Osteocyte (in vitro differentiated cells): ENCODE measurements at regions not wholly inside any gene's neighbourhood (a gene's known extent, or its start where the extent isn't known, plus 50 kb on each side); places are given as distances from the start of the nearest gene placed in this dataset.
"Not testable (repeated sequence)": the region's sequence is repeated elsewhere in the genome, so short reads cannot be mapped to it uniquely, and the experiment has no call there.

Source experiments
- DNase-seq: peaks from one replicate; pipeline ENCODE4 v3.0.0; 2021; ENCODE audit warnings: mixed read lengths; ENCODE audit not compliant: unreplicated experiment; ENCODE audit errors: extremely low spot score
- H3K27ac Mint-ChIP-seq: one replicate; pipeline ENCODE4 v1.8.0; 2021; ENCODE audit warnings: mild to moderate bottlenecking, mixed read lengths; ENCODE audit not compliant: unreplicated experiment
- H3K27me3 Mint-ChIP-seq: one replicate; pipeline ENCODE4 v1.8.0; 2021; ENCODE audit warnings: mixed read lengths; ENCODE audit not compliant: unreplicated experiment
- H3K36me3 Mint-ChIP-seq: one replicate; pipeline ENCODE4 v1.8.0; 2021; ENCODE audit warnings: mixed read lengths; ENCODE audit not compliant: unreplicated experiment
- H3K4me1 Mint-ChIP-seq: one replicate; pipeline ENCODE4 v1.8.0; 2021; ENCODE audit warnings: mixed read lengths; ENCODE audit not compliant: unreplicated experiment
- H3K4me3 Mint-ChIP-seq: one replicate; pipeline ENCODE4 v1.8.0; 2021; ENCODE audit warnings: mild to moderate bottlenecking, moderate library complexity, mixed read lengths; ENCODE audit not compliant: unreplicated experiment
- H3K9me3 Mint-ChIP-seq: one replicate; pipeline ENCODE4 v1.8.0; 2021; ENCODE audit warnings: mixed read lengths; ENCODE audit not compliant: unreplicated experiment
- TF ChIP-seq, protein P1 (sequence below): fragments of 200-600 bp; sonication (generic); IDR thresholded peaks from 2 replicates; pipeline ENCODE4 v1.5.0; 2021; ENCODE audit warnings: antibody characterized with exemption, mild to moderate bottlenecking, moderate library complexity

DNA sequence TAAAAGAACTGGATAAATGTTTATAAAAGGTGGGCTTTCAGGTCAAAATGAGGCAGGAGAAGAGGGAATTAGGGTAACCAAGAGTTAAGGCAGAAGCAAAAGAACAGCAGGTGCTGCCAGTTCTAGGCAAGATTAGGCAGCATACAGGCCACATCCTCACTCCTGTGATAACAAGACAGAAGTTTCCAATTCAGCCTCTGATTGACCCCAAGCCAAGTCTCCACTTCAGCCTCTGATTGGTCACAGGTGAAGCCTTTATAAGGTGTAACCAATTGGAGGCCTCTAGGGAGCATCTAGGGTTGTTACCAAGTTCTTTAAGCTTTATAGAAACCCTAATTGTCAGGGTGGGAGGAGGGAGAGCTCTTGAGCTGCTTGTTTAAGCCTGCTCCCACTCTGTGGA, 160.8 kb downstream of the MATN1 start:
- no peak for DNase-seq
- Mint-ChIP-seq H3K27me3 (no peaks in the 10 kb centered on the region), H3K36me3 (no peaks in the 10 kb centered on the region), H3K4me3 (no peak overlapping the region), H3K9me3 (peaks cover 15% of the 10 kb centered on the region), H3K4me1 (no peaks in the 10 kb centered on the region), H3K27ac (no peak overlapping the region)
- TF ChIP-seq, protein P1, sequence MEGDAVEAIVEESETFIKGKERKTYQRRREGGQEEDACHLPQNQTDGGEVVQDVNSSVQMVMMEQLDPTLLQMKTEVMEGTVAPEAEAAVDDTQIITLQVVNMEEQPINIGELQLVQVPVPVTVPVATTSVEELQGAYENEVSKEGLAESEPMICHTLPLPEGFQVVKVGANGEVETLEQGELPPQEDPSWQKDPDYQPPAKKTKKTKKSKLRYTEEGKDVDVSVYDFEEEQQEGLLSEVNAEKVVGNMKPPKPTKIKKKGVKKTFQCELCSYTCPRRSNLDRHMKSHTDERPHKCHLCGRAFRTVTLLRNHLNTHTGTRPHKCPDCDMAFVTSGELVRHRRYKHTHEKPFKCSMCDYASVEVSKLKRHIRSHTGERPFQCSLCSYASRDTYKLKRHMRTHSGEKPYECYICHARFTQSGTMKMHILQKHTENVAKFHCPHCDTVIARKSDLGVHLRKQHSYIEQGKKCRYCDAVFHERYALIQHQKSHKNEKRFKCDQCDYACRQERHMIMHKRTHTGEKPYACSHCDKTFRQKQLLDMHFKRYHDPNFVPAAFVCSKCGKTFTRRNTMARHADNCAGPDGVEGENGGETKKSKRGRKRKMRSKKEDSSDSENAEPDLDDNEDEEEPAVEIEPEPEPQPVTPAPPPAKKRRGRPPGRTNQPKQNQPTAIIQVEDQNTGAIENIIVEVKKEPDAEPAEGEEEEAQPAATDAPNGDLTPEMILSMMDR = no peak

DNA sequence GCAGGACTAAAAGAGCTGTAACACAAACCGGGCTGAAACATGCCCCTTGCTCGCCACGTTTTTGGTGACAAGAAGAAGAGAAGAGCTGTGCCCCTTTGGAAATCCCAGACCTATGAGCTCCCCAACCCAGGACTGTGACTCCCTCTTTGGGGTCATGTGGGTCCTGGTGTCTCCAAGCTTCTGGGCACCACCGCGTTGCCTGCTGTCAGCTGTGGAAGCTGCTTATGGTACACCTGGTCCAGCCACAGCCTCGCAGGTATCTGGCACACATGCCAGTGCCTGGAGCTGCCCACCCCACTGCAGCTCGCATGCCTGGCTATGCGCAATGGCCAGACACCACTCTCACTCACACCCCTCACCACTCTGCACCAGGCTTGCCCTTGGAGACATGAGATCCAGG, 171.8 kb downstream of the MATN1 start:
- peak; percentile 72 for DNase-seq
- Mint-ChIP-seq H3K36me3 (no peaks in the 10 kb centered on the region), H3K27me3 (peaks cover 1% of the 10 kb centered on the region), H3K4me3 (no peak overlapping the region), H3K27ac (no peak overlapping the region), H3K9me3 (no peaks in the 10 kb centered on the region), H3K4me1 (no peaks in the 10 kb centered on the region)
- TF ChIP-seq, protein P1 = no peak

DNA sequence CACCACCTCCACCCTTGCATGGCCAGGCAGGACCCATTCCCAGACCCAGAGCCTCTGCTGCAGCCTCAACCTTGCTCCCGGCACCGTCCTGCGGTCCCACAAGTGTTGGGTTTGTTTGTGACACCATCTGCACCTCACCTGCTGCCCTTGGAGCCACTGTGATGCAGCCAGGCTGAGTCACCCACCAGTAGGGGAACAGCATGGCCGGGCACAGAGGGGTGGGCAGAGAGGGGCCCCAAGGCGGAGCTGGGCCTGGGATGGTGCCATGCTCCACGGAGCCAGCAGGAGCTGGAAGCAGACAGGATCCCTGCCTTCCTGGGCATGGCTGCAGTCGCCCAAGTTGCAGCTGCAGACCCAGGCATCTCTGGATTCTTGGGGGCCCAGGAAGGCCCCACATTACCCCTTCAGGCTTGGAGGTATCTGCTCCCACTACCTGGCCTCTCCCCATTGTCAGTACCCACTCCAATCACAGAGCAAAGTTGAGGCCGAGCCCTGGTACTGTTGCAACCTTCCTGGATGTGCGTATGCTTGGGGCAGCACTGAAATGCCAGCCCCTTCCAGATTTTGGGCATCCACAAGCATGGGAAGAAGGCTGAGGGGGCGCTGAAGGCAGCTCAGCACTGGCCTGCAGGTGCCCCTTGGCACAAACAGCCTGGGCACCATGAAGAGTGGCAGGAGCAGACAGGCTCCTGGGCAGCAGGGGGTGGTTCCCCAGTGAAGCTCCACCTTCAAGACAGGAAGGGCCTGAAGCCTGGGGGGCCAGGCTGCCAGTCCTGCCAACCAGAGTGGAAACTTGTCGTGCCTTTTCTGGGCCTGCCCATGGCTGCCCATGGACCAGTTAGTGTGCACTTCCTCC, 172.8 kb downstream of the MATN1 start:
- TF ChIP-seq, protein P1 = no peak
- Mint-ChIP-seq H3K27me3 (peaks cover 2% of the 10 kb centered on the region), H3K36me3 (no peaks in the 10 kb centered on the region), H3K27ac (no peak overlapping the region), H3K4me1 (no peaks in the 10 kb centered on the region), H3K9me3 (no peaks in the 10 kb centered on the region), H3K4me3 (no peak overlapping the region)
- peak; percentile 83 for DNase-seq

DNA sequence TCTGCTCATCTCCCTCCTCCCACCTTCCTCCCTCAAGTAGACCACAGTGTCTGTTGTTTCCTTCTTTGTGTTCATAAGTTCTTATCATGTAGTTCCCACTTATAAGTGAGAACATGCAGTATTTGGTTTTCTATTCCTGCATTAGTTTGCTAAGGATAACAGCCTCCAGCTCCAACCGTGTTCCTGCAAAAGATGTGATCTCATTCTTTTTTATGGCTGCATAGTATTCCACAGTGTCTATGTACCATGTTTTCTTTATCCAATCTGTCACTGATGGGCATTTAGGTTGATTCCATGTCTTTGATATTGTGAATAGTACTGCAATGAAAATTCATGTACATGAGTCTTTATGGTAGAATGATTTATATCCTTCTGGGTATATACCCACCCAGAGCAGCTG, 173.5 kb downstream of the MATN1 start:
- H3K9me3 Mint-ChIP-seq, DNase-seq, H3K27me3 Mint-ChIP-seq, H3K4me1 Mint-ChIP-seq, H3K4me3 Mint-ChIP-seq, H3K27ac Mint-ChIP-seq, H3K36me3 Mint-ChIP-seq: not testable (repeated sequence)

DNA sequence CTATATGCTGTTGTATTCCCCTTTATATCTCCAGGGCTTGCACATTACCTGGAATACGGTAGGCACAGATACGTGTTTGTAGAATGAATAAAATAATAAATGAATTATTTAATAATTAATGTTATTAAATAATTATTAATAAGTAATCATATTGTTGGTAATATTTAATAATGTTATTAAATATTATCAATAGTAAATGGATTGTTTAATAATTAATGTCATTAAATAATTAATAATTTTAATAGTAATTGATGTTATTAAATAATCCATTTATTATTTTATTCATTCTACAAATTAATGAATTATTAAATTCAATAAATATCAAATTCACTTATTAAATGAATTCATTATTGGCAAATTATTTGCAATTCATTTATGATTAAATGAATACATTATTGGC, 175.1 kb downstream of the MATN1 start:
- no peak overlapping the region for H3K4me3 Mint-ChIP-seq
- no peak for DNase-seq
- TF ChIP-seq, protein P1 = no peak
- no peak overlapping the region for H3K27ac Mint-ChIP-seq
- no peaks in the 10 kb centered on the region for H3K36me3 Mint-ChIP-seq
- H3K4me1 Mint-ChIP-seq = no peaks in the 10 kb centered on the region
- H3K27me3 Mint-ChIP-seq = peaks cover 2% of the 10 kb centered on the region
- H3K9me3 Mint-ChIP-seq = no peaks in the 10 kb centered on the region

DNA sequence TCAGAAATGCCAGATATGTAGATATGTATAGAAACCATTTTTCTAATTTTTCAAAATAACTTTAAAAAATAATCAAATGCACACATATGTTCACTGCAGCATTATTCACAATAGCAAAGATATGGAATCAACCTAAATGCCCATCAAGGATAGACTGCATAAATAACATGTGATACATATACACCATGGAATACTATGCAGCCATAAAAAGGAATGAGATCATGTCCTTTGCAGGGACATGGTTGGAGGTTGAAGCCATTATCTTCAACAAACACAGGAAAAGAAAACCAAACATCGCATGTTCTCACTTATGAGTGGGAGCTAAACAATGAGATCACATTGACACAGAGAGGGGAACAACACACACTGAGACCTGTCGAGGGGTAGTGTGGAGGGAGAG, 176.1 kb downstream of the MATN1 start:
- not testable (repeated sequence) for H3K9me3 Mint-ChIP-seq, H3K27me3 Mint-ChIP-seq, DNase-seq, H3K4me3 Mint-ChIP-seq, H3K4me1 Mint-ChIP-seq, H3K36me3 Mint-ChIP-seq, H3K27ac Mint-ChIP-seq
